HG03064 (cell line): ENCODE measurements at regions not wholly inside any gene's neighbourhood (a gene's known extent, or its start where the extent isn't known, plus 50 kb on each side); places are given as distances from the start of the nearest gene placed in this dataset.

Source experiments
- ATAC-seq: cut with Tn5 transposase; IDR thresholded peaks from one replicate; pipeline ENCODE4 v1.9.1; 2021; ENCODE audit warnings: low read depth; ENCODE audit not compliant: unreplicated experiment

GRCh38 chr14:39755269-39755878 lies 323.1 kb upstream of the FBXO33 start:
- peak; percentile 70 for ATAC-seq

- ATAC-seq: no peak
Measured at GRCh38 chr14:39740454-39740853, 308.2 kb upstream of the FBXO33 start.

- no peak for ATAC-seq
Measured at GRCh38 chr14:39739796-39740195, 307.6 kb upstream of the FBXO33 start.

GRCh38 chr14:39734306-39734705 lies 302.1 kb upstream of the FBXO33 start:
- ATAC-seq: no peak

GRCh38 chr14:39733741-39734140 lies 301.5 kb upstream of the FBXO33 start:
- no peak for ATAC-seq

- no peak for ATAC-seq
Measured at GRCh38 chr14:39731912-39732311, 299.7 kb upstream of the FBXO33 start.

- no peak for ATAC-seq
Measured at GRCh38 chr14:39726563-39726962, 294.3 kb upstream of the FBXO33 start.

- no peak for ATAC-seq
Measured at GRCh38 chr14:39722547-39723273, 290.5 kb upstream of the FBXO33 start.

GRCh38 chr14:39716987-39717570 lies 284.8 kb upstream of the FBXO33 start:
- ATAC-seq: no peak

- no peak for ATAC-seq
Measured at GRCh38 chr14:39712293-39712999, 280.2 kb upstream of the FBXO33 start.

GRCh38 chr14:39704594-39704993 lies 272.4 kb upstream of the FBXO33 start:
- ATAC-seq: no peak

- no peak for ATAC-seq
Measured at GRCh38 chr14:39694341-39694740, 262.1 kb upstream of the FBXO33 start.

- no peak for ATAC-seq
Measured at GRCh38 chr14:39683691-39684260, 251.5 kb upstream of the FBXO33 start.

- no peak for ATAC-seq
Measured at GRCh38 chr14:39682582-39682981, 250.3 kb upstream of the FBXO33 start.

- ATAC-seq: no peak
Measured at GRCh38 chr14:39681782-39682399, 249.7 kb upstream of the FBXO33 start.

- ATAC-seq: peak; percentile 67
Measured at GRCh38 chr14:39680777-39681176, 248.5 kb upstream of the FBXO33 start.

GRCh38 chr14:39673734-39674133 lies 241.5 kb upstream of the FBXO33 start:
- no peak for ATAC-seq

- ATAC-seq: no peak
Measured at GRCh38 chr14:39673270-39673711, 241.1 kb upstream of the FBXO33 start.

- no peak for ATAC-seq
Measured at GRCh38 chr14:39668449-39668848, 236.2 kb upstream of the FBXO33 start.

GRCh38 chr14:39666386-39666785 lies 234.2 kb upstream of the FBXO33 start:
- no peak for ATAC-seq
